Stimulated activated CD8-positive, alpha-beta memory T cell treated with anti-CD3 and anti-CD28 coated beads, Interleukin-15, amount 100 ng/mL, for 48 hours (primary cell): ENCODE measurements at regions not wholly inside any gene's neighbourhood (a gene's known extent, or its start where the extent isn't known, plus 50 kb on each side); places are given as distances from the start of the nearest gene placed in this dataset.

Experiments
- DNase-seq, 2 donors: peaks; one replicate each; pipeline ENCODE4 v3.0.0-alpha.2; 2020; ENCODE audit warnings: low read depth in 2 of 2

DNA sequence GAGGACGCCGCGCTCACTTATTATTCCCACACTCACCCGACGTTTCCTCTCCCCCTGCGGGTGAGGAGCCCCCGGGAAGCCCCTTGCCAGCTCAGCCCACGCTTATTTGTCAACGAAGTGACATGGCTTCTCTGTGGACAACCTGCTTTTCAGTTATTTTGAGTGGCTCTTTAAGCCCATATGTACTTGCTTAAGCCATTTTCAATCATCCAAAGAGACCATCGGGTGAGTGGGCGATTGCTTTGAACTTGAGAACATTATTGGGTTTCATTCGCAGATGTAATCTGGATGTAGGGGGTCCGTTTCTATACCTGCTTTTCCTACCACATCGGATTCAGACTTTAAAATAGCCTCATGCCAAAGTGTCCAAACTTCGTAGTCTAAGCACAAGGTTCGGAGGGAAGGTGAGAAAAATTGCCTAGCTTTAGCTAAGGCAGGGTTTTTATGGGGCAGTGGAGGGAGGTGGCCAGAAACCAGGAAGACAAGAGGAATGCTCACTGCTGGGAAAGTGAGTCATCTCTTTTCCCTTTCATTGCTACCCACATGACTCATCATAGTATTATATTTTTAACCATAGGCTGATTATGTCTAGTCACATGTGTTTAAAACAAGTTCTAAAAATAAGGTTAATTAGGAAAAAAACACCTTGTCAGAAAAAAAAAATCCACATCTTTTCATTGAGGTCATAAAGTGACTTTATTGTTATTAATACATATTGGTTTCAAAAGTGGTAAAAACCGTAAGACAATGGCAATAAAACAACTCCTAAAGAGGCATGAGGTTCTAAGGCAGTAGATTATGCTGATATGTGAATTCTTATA lies 773.1 kb upstream of the NR2F2 start:
- no peak for DNase-seq

GRCh38 chr15:95558131-95558530 lies 772.4 kb upstream of the NR2F2 start:
- DNase-seq: no peak

- DNase-seq: no peak
These were observed 771.6 kb upstream of the NR2F2 start for GRCh38 chr15:95558916-95559315.

DNA sequence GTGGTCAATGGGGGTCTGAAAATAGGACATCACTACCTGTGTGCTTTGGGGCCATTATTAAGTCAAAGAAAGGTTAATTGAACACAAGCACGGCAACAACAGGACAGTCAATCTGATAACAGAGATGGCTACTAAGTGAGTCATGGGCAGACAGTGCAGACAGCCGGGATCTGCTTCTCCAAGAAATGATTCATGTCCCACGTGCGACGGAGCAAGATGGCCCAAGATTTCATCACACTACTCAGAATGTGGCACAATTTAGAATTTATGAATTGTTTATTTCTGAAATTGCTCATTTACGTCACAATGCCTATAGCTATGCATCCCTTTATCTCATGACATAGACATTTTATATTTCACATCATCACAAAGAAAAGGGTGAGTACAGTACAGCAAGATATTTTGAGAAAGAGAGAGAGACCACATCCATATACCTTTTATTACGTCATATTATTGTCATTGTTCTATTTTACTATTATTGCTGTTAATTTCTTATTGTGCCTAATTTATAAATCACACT lies 770.6 kb upstream of the NR2F2 start:
- DNase-seq: no peak

GRCh38 chr15:95561463-95561862 lies 769.0 kb upstream of the NR2F2 start:
- no peak for DNase-seq

DNA sequence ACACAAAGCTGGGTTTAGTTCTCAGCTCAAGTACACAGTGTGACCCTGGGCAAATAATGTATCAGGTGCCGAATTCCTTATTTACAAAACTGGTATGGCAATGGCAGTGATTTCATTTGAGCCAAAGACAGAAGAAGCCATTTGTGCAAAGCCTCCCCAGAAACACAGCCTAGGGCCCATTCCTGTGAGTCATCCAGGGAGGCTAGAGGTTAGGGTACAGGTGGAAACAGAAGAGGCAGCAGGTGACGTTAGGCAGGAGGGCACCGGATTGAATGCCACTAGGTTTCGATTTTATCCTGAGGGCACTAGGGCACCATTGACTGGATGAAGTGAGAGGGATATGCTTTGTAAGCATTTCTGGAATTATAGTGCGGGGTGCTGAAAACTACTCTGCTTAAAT lies 766.9 kb upstream of the NR2F2 start:
- no peak for DNase-seq

DNA sequence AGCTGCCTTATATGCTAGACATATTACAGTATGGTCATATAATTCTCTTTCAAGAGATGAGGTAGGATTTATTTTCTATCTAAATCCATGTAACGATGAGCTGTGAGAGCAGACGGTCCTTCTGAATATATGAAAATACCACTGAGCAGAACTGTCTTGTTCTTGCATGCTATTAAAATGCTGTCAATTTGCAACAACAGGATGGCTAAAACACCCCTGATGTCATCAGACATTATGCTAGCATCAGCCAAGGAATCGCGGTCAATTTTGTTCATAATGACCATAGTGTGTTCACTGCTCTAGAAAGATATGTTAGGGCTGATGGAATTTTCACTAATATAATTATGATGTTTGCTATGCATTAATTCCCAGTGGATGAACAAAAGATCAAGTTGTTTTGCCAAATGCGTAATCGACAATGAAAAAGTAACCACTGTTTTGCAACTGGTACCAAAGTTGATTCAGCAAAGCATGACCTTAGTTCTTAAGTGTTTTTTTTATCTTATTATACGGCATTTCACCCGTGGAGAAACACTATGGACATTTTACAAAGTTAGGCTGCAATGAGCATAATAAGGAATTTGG lies 765.4 kb upstream of the NR2F2 start:
- no peak for DNase-seq

GRCh38 chr15:95565690-95566089 lies 764.8 kb upstream of the NR2F2 start:
- no peak for DNase-seq

DNA sequence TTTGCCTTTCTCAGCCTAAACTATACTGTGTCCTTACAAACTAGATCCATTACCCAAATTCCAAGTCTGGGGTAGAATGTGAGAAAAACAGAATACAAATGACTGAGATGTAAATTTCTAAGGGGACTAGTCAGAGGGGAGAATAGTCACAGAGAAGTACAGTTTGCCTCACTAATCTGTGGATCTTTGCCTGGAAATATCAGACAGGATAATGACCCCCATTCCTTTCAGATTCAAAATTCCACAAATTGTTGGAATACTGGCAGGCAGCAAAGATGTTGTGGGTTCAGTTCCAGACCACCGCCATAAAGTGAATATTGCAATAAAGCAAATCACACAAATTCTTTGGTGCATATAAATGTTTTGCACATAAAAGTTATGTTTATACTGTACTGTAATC lies 762.8 kb upstream of the NR2F2 start:
- DNase-seq: no peak

DNA sequence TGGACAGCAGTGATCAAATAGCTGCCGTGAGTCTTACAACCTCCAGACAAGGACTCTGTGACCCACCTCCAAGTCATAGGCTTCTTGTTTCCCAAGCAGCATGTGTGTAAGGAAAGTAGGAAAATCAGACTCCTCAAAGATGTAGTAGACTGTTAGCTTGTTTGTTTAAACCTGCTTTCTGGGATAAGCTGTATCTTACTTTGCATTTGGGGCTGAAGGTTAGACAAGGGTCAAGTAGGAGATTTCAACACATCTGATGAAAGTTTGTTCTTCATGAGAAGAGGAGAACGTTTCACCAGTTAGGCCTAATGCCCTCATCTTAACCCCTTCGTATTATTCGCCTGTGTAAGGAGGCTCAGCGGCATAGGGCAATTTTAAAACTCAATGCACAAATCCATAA lies 756.4 kb upstream of the NR2F2 start:
- DNase-seq: no peak

DNA sequence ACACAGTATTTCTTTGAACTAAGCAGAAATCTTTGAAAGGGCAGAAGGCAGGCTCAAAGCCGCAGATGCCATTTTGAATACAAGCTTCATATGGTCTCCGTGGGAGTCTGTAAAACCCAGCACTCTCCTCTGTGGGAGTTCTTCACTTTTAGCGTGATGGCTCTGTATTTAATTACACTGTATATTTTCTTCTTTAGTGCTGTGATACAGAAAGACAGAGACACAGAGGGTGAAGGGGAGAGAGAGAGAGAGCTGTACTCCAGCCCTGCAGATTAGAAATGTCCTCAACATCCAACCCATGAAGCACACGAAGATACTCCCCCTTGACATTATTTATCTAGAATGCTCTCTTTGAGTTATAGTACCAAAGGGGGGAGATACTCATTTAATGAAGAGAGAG lies 752.6 kb upstream of the NR2F2 start:
- no peak for DNase-seq

DNA sequence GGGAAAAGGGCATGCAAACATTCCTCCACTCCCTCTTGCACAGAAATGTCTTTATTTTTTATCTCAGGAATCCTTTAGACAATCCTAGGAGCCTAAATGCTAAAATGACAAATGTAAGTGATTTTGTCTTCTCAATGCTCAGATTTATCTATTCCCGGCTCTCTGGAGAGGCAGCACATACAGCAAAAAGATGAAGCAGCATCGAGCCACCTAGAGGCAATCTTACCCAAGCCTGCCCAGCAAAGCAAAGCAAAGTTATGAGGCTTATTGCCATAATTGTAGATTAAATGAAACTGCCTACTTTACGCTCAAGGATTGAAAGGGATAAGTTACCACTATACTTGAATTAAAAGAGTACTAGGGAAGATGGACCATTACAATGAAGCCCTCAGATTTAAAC lies 750.4 kb upstream of the NR2F2 start:
- DNase-seq: no peak

GRCh38 chr15:95581595-95581994 lies 748.9 kb upstream of the NR2F2 start:
- no peak for DNase-seq

GRCh38 chr15:95584088-95584487 lies 746.4 kb upstream of the NR2F2 start:
- DNase-seq: no peak

DNA sequence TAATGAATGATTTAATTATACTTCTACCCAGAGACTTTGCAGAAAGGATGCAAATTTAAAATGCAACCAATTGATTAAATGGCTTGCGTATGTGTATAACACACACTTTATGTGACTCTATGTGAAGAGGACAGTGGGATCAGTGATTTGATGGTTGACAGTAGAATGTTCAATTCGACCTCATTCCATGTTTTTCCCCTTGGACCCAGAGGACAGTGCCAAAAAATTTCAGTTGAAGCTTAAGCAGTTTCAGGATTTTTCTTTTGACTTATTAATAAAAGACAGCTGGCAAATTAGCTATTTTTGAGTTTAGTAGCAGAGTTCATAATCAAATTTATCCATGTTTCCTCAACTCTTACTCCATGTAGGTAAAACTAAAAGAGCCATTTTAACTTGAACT lies 742.4 kb upstream of the NR2F2 start:
- no peak for DNase-seq

GRCh38 chr15:95590533-95591044 lies 739.9 kb upstream of the NR2F2 start:
- DNase-seq: no peak

- no peak for DNase-seq
These were observed 739.2 kb upstream of the NR2F2 start for GRCh38 chr15:95591270-95591669.

DNA sequence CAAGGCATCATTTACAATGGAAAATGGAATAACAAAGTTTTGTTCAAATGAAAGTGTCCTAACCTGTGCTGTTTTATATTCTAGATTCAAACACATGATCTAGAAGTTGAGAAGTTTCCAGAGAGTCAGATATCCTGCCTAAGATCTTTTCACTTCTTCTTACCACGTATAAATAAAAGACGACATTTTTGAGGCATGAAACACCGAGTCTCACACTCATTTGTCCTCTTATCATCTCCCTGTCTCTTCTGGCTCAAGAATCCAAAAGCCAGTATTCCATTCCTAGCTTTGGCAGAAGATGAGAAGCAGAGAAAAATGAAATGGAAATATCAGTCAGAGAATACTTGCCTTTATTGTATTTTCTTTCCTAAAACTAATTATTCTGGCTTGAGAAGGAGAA lies 738.6 kb upstream of the NR2F2 start:
- DNase-seq: no peak

- DNase-seq: no peak
These were observed 736.0 kb upstream of the NR2F2 start for GRCh38 chr15:95594496-95594895.

GRCh38 chr15:95595759-95596158 lies 734.7 kb upstream of the NR2F2 start:
- DNase-seq: no peak

GRCh38 chr15:95596496-95596895 lies 734.0 kb upstream of the NR2F2 start:
- no peak for DNase-seq

GRCh38 chr15:95598251-95598855 lies 732.1 kb upstream of the NR2F2 start:
- DNase-seq: no peak

GRCh38 chr15:95600367-95600766 lies 730.1 kb upstream of the NR2F2 start:
- no peak for DNase-seq
